IMR-90 (cell line): ENCODE measurements at regions not wholly inside any gene's neighbourhood (a gene's known extent, or its start where the extent isn't known, plus 50 kb on each side); places are given as distances from the start of the nearest gene placed in this dataset.

Experiments used
- ATAC-seq: fragments of 200-7000 bp; cut with Tn5 transposase; 2 replicates; pipeline ENCODE4 v1.9.1; 2020; ENCODE audit warnings: low read depth, mild to moderate bottlenecking, moderate library complexity
- BruUV-seq: library from RNA; stranded (reverse); fragments of 400-500 nt; replicated peaks from 2 replicates; lab custom pipeline; 2021; lab: Mats Ljungman, UMichigan
- CTCF ChIA-PET: fragments of 300-600 bp; formaldehyde crosslinking; extraction: SDS; loops from one replicate; lab custom pipeline; 2021; ENCODE audit warnings: antibody characterized with exemption; lab: Yijun Ruan, JAX
- POLR2A ChIA-PET: fragments of 300-600 bp; sonication (Branson Sonifier 250); formaldehyde crosslinking; loops from one replicate; lab custom pipeline; 2022; ENCODE audit warnings: antibody characterized with exemption; ENCODE audit not compliant: unreplicated experiment; lab: Charles Lee
- DNase-seq: peaks from one replicate; pipeline ENCODE4 v3.0.0; 2013
- H2AFZ ChIP-seq: replicated peaks from 2 replicates; pipeline ENCODE3; 2013; ENCODE audit warnings: low read length, mild to moderate bottlenecking; ENCODE audit not compliant: poor library complexity
- H2AK5ac ChIP-seq: 2 replicates; pipeline ENCODE4 v1.6.1; 2013; ENCODE audit warnings: low read depth, low read length, inconsistent platforms
- H2AK9ac ChIP-seq: replicated peaks from 2 replicates; pipeline ENCODE3; 2013; ENCODE audit warnings: mild to moderate bottlenecking, low read depth, low read length, moderate library complexity; ENCODE audit not compliant: poor library complexity
- H2BK120ac ChIP-seq: 2 replicates; pipeline ENCODE4 v1.6.1; 2013; ENCODE audit warnings: low read depth, low read length, inconsistent platforms
- H2BK15ac ChIP-seq: 3 replicates; pipeline ENCODE4 v1.6.1; 2013; ENCODE audit warnings: low read depth, low read length, inconsistent platforms
- H2BK20ac ChIP-seq: 2 replicates; pipeline ENCODE4 v1.6.1; 2013; ENCODE audit warnings: low read depth, mild to moderate bottlenecking, inconsistent platforms, low read length, moderate library complexity
- H2BK5ac ChIP-seq: 2 replicates; pipeline ENCODE4 v1.6.1; 2013; ENCODE audit warnings: mild to moderate bottlenecking, low read depth, low read length, inconsistent platforms; ENCODE audit not compliant: poor library complexity, severe bottlenecking
- H3K14ac ChIP-seq: replicated peaks from 2 replicates; pipeline ENCODE4 v1.6.1; 2013; ENCODE audit warnings: low read depth, low read length, inconsistent platforms
- H3K18ac ChIP-seq: 2 replicates; pipeline ENCODE4 v1.6.1; 2013; ENCODE audit warnings: low read depth, low read length, control low read depth
- H3K23ac ChIP-seq: 2 replicates; pipeline ENCODE4 v1.6.1; 2013; ENCODE audit warnings: low read depth, low read length, inconsistent platforms
- H3K27ac ChIP-seq: 2 replicates; pipeline ENCODE4 v1.5.1; 2013; ENCODE audit warnings: mild to moderate bottlenecking, control low read depth, low read length; ENCODE audit not compliant: insufficient read depth
- H3K27me3 ChIP-seq: 2 replicates; pipeline ENCODE4 v1.6.1; 2013; ENCODE audit warnings: low read length; ENCODE audit not compliant: control insufficient read depth, insufficient read depth
- H3K36me3 ChIP-seq: 2 replicates; pipeline ENCODE4 v1.6.1; 2013; ENCODE audit warnings: low read length, mixed read lengths; ENCODE audit not compliant: control insufficient read depth, insufficient read depth
- H3K4ac ChIP-seq: 2 replicates; pipeline ENCODE4 v1.6.1; 2013; ENCODE audit warnings: low read depth, low read length, inconsistent platforms
- H3K4me1 ChIP-seq: 2 replicates; pipeline ENCODE4 v1.6.1; 2013; ENCODE audit warnings: low read length, mixed read lengths; ENCODE audit not compliant: control insufficient read depth, insufficient read depth
- H3K4me2 ChIP-seq: 2 replicates; pipeline ENCODE4 v1.6.1; 2013; ENCODE audit warnings: low read depth, mild to moderate bottlenecking, control low read depth, low read length, moderate library complexity
- H3K4me3 ChIP-seq: 2 replicates; pipeline ENCODE4 v1.5.1; 2013; ENCODE audit warnings: low read depth, mild to moderate bottlenecking, control low read depth, low read length, moderate library complexity; ENCODE audit not compliant: insufficient read depth
- H3K56ac ChIP-seq: 2 replicates; pipeline ENCODE4 v1.6.1; 2013; ENCODE audit warnings: low read length, inconsistent platforms; ENCODE audit not compliant: insufficient read depth; ENCODE audit errors: extremely low read depth
- H3K79me1 ChIP-seq, 2 experiments: 2 replicates each; pipeline ENCODE4 v1.6.1; 2013; ENCODE audit warnings: low read length in 2 of 2, inconsistent platforms in 1 of 2, low read depth in 1 of 2
- H3K9ac ChIP-seq: 2 replicates; pipeline ENCODE4 v1.6.1; 2013; ENCODE audit warnings: low read depth, low read length, control low read depth
- H3K9me1 ChIP-seq: 2 replicates; pipeline ENCODE4 v1.6.1; 2013; ENCODE audit warnings: low read length, inconsistent platforms; ENCODE audit not compliant: insufficient read depth
- H3K9me3 ChIP-seq: 2 replicates; pipeline ENCODE4 v1.6.1; 2013; ENCODE audit warnings: low read length; ENCODE audit not compliant: control insufficient read depth, insufficient read depth
- H4K20me1 ChIP-seq: 2 replicates; pipeline ENCODE4 v1.6.1; 2013; ENCODE audit warnings: low read length, inconsistent platforms; ENCODE audit not compliant: insufficient read depth
- H4K5ac ChIP-seq: 2 replicates; pipeline ENCODE4 v1.6.1; 2013; ENCODE audit warnings: mild to moderate bottlenecking, low read depth, low read length, control low read depth
- H4K8ac ChIP-seq, 2 experiments: 2 replicates each; pipeline ENCODE4 v1.6.1; 2013; ENCODE audit warnings: low read depth in 2 of 2, low read length in 2 of 2, control low read depth in 1 of 2, inconsistent platforms in 1 of 2
- H4K91ac ChIP-seq: 2 replicates; pipeline ENCODE4 v1.6.1; 2013; ENCODE audit warnings: low read depth, low read length, inconsistent platforms; ENCODE audit not compliant: insufficient read depth
- CHD1 ChIP-seq: IDR thresholded peaks from 2 replicates; pipeline ENCODE4 v1.6.1; 2012; ENCODE audit warnings: low read depth, low read length, improper control_type of control experiment
- FOS ChIP-seq: fragments of 150-350 bp; IDR thresholded peaks from 2 replicates; pipeline ENCODE4 v1.6.1; 2016; ENCODE audit warnings: low read depth, low read length
- MXI1 ChIP-seq: IDR thresholded peaks from 2 replicates; pipeline ENCODE4 v1.6.1; 2012; ENCODE audit warnings: low read depth, mild to moderate bottlenecking, low read length, moderate library complexity, borderline replicate concordance
- NFE2L2 ChIP-seq: fragments of 150-350 bp; IDR thresholded peaks from 2 replicates; pipeline ENCODE4 v1.6.1; 2016; ENCODE audit warnings: low read depth, mild to moderate bottlenecking, low read length
- WGBS, 2 experiments: methylation state at CpG; one replicate each; pipeline versions ENCODE4 v1.1.5 to v1.1.7; 2013; ENCODE audit warnings: missing lambda C conversion rate in 2 of 2; ENCODE audit not compliant: insufficient read length in 1 of 2; ENCODE audit errors: extremely low coverage in 2 of 2; 5-methylcytosine and 5-hydroxymethylcytosine counted together
- dilution Hi-C: fragments of 300-500 bp; cut with HindIII; formaldehyde crosslinking; loops from one replicate; pipeline ENCODE4 v1.14.3; 2018; ENCODE audit warnings: low sequenced_read_pairs; ENCODE audit not compliant: unreplicated experiment
- in situ Hi-C: fragments of 300-500 bp; cut with MboI; formaldehyde crosslinking; loops from 3 replicates; pipeline ENCODE4 v1.14.3; 2019; ENCODE audit warnings: low sequenced_read_pairs, inconsistent platforms, mixed read lengths
- intact Hi-C: fragments of 100-400 bp; cut with micrococcal nuclease; formaldehyde crosslinking; loops from 2 replicates; pipeline ENCODE4 v1.10.0; 2022
- TF ChIP-seq, protein P1 (sequence below): fragments of 150-350 bp; IDR thresholded peaks from 2 replicates; pipeline ENCODE4 v1.6.1; 2016; ENCODE audit warnings: low read depth, mild to moderate bottlenecking, low read length, moderate library complexity, borderline replicate concordance
- TF ChIP-seq, protein P2 (sequence below): fragments of 150-350 bp; IDR thresholded peaks from 2 replicates; pipeline ENCODE4 v1.6.1; 2017; ENCODE audit warnings: mild to moderate bottlenecking, antibody characterized with exemption, low read length, low read depth

DNA sequence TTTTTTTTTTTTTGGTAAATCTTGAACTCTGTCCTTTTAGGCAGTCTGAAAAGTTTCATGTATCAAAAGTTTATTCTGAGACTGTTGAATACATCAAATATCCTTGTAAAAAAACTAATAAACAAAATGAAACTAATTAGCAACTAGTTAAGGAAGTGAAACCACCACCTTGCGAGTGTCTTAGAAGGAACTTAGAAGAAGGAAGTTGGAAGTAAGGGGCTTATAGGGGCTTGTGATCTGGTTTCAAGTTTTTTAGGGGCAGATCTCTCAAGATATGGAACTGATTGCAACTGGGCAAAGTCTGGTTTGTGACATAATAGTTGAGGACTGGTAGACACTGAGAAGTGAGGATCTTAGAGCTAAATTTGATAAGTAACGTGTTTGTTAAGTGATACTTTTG lies 748.8 kb downstream of the C12orf50 start:
- H4K8ac ChIP-seq, result no peak overlapping the region
- ChIA-PET POLR2A (no interaction called here), CTCF (no interaction called here)
- H3K9me3 ChIP-seq, result no peaks in the 10 kb centered on the region
- H3K27me3 ChIP-seq, result no peaks in the 10 kb centered on the region
- intact Hi-C loops, result no loop called here
- ATAC-seq (no peak), DNase-seq (no peak)
- H3K4me2 ChIP-seq, result no peak overlapping the region
- no peak overlapping the region for H2AK9ac ChIP-seq
- no peak overlapping the region for H2AFZ ChIP-seq
- no peaks in the 10 kb centered on the region for H3K36me3 ChIP-seq
- no TSS peak for BruUV-seq
- no peaks in the 10 kb centered on the region for H3K79me1 ChIP-seq
- H3K4me1 ChIP-seq, result no peaks in the 10 kb centered on the region
- no peak overlapping the region for H3K9ac ChIP-seq
- H2BK20ac ChIP-seq, result no peak overlapping the region
- no peak overlapping the region for H2BK15ac ChIP-seq
- H2AK5ac ChIP-seq, result no peak overlapping the region
- H2BK120ac ChIP-seq, result no peak overlapping the region
- in situ Hi-C loops, result no loop called here
- no peaks in the 10 kb centered on the region for H4K20me1 ChIP-seq
- H3K27ac ChIP-seq, result no peak overlapping the region
- H3K18ac ChIP-seq, result no peak overlapping the region
- no peak overlapping the region for H3K4ac ChIP-seq
- H3K4me3 ChIP-seq, result no peak overlapping the region
- no peak overlapping the region for H3K23ac ChIP-seq
- no peaks in the 10 kb centered on the region for H3K9me1 ChIP-seq
- no peak overlapping the region for H3K56ac ChIP-seq
- no peak overlapping the region for H2BK5ac ChIP-seq
- no peak overlapping the region for H3K14ac ChIP-seq
- dilution Hi-C loops, result no loop called here
- no CpG with 5 or more reads among the region's 2 CpGs for WGBS, 2 experiments
- no peak overlapping the region for H4K5ac ChIP-seq
- no peak overlapping the region for H4K91ac ChIP-seq
- TF ChIP-seq, protein P1, sequence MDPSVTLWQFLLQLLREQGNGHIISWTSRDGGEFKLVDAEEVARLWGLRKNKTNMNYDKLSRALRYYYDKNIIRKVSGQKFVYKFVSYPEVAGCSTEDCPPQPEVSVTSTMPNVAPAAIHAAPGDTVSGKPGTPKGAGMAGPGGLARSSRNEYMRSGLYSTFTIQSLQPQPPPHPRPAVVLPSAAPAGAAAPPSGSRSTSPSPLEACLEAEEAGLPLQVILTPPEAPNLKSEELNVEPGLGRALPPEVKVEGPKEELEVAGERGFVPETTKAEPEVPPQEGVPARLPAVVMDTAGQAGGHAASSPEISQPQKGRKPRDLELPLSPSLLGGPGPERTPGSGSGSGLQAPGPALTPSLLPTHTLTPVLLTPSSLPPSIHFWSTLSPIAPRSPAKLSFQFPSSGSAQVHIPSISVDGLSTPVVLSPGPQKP, result no peak
- TF ChIP-seq NFE2L2 (no peak), FOS (no peak), MXI1 (no peak), CHD1 (no peak)
- TF ChIP-seq, protein P2, sequence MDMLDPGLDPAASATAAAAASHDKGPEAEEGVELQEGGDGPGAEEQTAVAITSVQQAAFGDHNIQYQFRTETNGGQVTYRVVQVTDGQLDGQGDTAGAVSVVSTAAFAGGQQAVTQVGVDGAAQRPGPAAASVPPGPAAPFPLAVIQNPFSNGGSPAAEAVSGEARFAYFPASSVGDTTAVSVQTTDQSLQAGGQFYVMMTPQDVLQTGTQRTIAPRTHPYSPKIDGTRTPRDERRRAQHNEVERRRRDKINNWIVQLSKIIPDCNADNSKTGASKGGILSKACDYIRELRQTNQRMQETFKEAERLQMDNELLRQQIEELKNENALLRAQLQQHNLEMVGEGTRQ, result no peak
